ENCODE measurements at regions not wholly inside any gene's neighbourhood (a gene's known extent, or its start where the extent isn't known, plus 50 kb on each side); places are given as distances from the start of the nearest gene placed in this dataset.

DNA sequence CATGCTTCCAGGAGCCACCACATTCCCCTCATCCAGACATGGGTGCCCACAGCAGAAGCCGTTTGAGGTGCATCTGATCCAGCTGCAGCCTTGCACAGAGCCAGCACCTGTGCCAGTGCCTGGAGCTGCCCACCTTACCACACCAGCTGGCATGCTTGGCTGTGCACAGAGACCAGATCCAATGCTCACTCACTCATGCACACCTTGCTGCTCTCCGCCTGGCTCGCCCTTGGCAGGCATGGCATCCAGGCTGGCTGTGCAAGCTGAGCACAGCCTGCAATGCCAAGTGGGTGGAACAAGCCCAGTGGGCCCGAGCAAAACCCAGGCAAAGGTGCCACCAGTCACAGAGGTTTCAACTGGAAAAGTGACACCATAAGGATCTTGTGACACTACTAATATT lies 66.9 kb upstream of the SEMA3A start:
- no peaks in the 10 kb centered on the region for H3K9me3 ChIP-seq
- no peaks in the 10 kb centered on the region for H3K36me3 ChIP-seq
- H3K4me1 ChIP-seq: no peaks in the 10 kb centered on the region
- WGBS: 69% methylated on average over 4 of the region's 4 CpGs
- H3K27ac ChIP-seq: no peak overlapping the region
- H3K27me3 ChIP-seq: no peaks in the 10 kb centered on the region
- TF ChIP-seq POLR2A (IDR thresholded peaks at IDR 0.05) (no peak), EP300 (IDR thresholded peaks at IDR 0.05) (no peak), POLR2AphosphoS5 (IDR thresholded peaks at IDR 0.05) (no peak)
- TF ChIP-seq, protein P1, sequence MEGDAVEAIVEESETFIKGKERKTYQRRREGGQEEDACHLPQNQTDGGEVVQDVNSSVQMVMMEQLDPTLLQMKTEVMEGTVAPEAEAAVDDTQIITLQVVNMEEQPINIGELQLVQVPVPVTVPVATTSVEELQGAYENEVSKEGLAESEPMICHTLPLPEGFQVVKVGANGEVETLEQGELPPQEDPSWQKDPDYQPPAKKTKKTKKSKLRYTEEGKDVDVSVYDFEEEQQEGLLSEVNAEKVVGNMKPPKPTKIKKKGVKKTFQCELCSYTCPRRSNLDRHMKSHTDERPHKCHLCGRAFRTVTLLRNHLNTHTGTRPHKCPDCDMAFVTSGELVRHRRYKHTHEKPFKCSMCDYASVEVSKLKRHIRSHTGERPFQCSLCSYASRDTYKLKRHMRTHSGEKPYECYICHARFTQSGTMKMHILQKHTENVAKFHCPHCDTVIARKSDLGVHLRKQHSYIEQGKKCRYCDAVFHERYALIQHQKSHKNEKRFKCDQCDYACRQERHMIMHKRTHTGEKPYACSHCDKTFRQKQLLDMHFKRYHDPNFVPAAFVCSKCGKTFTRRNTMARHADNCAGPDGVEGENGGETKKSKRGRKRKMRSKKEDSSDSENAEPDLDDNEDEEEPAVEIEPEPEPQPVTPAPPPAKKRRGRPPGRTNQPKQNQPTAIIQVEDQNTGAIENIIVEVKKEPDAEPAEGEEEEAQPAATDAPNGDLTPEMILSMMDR (IDR thresholded peaks at IDR 0.05): no peak
- H3K4me3 ChIP-seq: no peak overlapping the region
- DNase-seq (ENCODE audit: low spot score in 2 of 2): no peak

DNA sequence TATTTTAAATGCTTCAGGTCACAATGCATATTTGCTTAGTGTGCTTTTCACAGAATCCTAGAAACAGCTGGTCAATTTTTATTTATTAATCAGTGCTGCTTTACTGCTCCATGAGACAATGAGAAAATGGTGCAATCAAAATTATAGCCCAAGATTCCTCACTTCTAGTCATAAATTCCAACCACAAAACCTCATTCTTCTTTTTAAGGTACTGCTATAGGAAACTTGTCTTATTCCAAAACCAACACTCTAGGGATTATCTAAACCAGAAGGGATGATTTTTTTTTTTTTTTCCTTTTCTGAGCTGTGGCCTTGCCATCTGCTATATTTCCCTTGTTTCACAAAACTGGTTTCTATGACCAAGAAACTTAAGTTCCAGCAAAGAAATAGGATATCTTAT lies 64.0 kb upstream of the SEMA3A start:
- H3K4me1 ChIP-seq: no peaks in the 10 kb centered on the region
- TF ChIP-seq, protein P1 (IDR thresholded peaks at IDR 0.05): no peak
- no peak for TF ChIP-seq POLR2A (IDR thresholded peaks at IDR 0.05)
- no peak for TF ChIP-seq POLR2AphosphoS5 (IDR thresholded peaks at IDR 0.05)
- no peak for TF ChIP-seq EP300 (IDR thresholded peaks at IDR 0.05)
- DNase-seq (ENCODE audit: low spot score in 2 of 2): no peak

GRCh38 chr7:84256571-84256971 lies 62.0 kb upstream of the SEMA3A start:
- H3K4me1 ChIP-seq: no peaks in the 10 kb centered on the region
- H3K27ac ChIP-seq: no peak overlapping the region
- DNase-seq (ENCODE audit: low spot score in 2 of 2): no peak
- no peaks in the 10 kb centered on the region for H3K36me3 ChIP-seq
- H3K4me3 ChIP-seq: no peak overlapping the region
- 46% methylated on average over 2 of the region's 2 CpGs for WGBS
- H3K9me3 ChIP-seq: no peaks in the 10 kb centered on the region
- TF ChIP-seq, protein P1 (IDR thresholded peaks at IDR 0.05): no peak
- no peak for TF ChIP-seq POLR2AphosphoS5 (IDR thresholded peaks at IDR 0.05)
- no peaks in the 10 kb centered on the region for H3K27me3 ChIP-seq

More for the DNA sequence above, 64.0 kb upstream of the SEMA3A start:
- H3K36me3 ChIP-seq: no peaks in the 10 kb centered on the region
- no peak overlapping the region for H3K27ac ChIP-seq
- no peaks in the 10 kb centered on the region for H3K27me3 ChIP-seq
- H3K4me3 ChIP-seq: no peak overlapping the region
- H3K9me3 ChIP-seq: no peaks in the 10 kb centered on the region

- Histone ChIP-seq H3K4me1 (no peaks in the 10 kb centered on the region), H3K4me3 (no peak overlapping the region), H3K27me3 (no peaks in the 10 kb centered on the region), H3K27ac (no peak overlapping the region), H3K36me3 (no peaks in the 10 kb centered on the region), H3K9me3 (no peaks in the 10 kb centered on the region)
- TF ChIP-seq POLR2AphosphoS5 (IDR thresholded peaks at IDR 0.05) (no peak), EP300 (IDR thresholded peaks at IDR 0.05) (no peak), POLR2A (IDR thresholded peaks at IDR 0.05) (no peak)
- TF ChIP-seq, protein P1 (IDR thresholded peaks at IDR 0.05): no peak
- no peak for DNase-seq (ENCODE audit: low spot score in 2 of 2)
- 66% methylated on average over 3 of the region's 3 CpGs for WGBS
Measured at GRCh38 chr7:84251277-84251781, 56.7 kb upstream of the SEMA3A start.

DNA sequence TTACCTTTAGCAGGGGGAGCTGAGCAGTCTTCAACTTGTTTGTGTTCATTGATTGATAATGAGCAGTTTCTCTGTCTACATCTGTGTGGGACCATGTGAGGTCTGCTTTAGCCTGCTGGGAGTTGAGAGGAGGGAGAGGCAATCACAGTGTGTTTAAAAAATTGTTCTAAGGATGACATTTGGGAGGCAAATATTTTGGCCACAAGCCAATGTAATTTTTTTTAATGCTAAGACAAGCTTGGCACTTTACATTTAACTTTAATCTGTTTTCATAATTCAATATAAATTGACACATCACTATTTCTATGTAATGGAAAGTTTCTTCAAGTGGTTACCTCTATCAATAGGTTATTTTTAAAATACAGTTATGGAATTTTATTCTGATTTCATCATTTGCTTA lies 55.9 kb upstream of the SEMA3A start:
- no peak for DNase-seq (ENCODE audit: low spot score in 2 of 2)

More for the DNA sequence above, 55.9 kb upstream of the SEMA3A start:
- Histone ChIP-seq H3K27ac (no peak overlapping the region), H3K27me3 (no peaks in the 10 kb centered on the region), H3K36me3 (no peaks in the 10 kb centered on the region), H3K4me1 (no peaks in the 10 kb centered on the region), H3K9me3 (no peaks in the 10 kb centered on the region), H3K4me3 (no peak overlapping the region)
- no peak for TF ChIP-seq POLR2AphosphoS5 (IDR thresholded peaks at IDR 0.05)
- no peak for TF ChIP-seq EP300 (IDR thresholded peaks at IDR 0.05)
- TF ChIP-seq, protein P1 (IDR thresholded peaks at IDR 0.05): no peak
- TF ChIP-seq POLR2A (IDR thresholded peaks at IDR 0.05): no peak
